ENCODE measurements at regions not wholly inside any gene's neighbourhood (a gene's known extent, or its start where the extent isn't known, plus 50 kb on each side); places are given as distances from the start of the nearest gene placed in this dataset.
"Not testable (repeated sequence)": the region's sequence is repeated elsewhere in the genome, so short reads cannot be mapped to it uniquely, and the experiment has no call there.

DNA sequence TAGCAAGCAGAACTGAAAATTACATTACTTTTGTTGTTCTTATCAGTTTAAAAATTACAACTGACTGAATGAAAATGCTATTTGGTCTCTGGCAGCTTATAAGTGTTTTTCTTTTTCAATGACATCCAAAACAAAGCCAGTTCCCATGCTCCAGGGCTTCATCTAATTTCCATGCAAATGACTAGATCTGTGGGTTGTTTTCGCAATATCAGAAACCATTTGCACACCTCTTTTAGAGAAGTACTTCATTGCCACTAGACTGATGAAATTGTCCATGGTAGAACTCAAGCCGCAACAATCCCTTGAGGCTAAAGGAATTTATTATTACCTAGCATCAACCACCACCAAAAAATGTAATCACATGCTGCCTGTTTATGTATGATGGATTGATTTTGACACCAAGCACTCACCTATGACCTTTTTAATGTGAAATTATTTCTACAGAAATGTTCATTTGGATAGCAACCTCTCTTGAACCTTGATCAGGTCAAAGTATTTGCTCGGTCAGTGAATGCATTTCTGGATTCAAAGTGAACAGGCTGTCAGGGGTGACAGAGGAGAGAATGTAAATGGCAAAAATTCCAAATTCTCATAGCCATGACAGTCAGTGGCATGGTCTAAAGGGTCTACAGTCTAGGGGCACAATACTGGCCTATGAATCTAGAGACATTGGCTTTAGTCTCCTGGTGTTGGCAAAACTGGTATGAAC lies 769.3 kb downstream of the SORCS1 start:
- Histone ChIP-seq H3K4me3 (no peak overlapping the region), H3K27ac (no peak overlapping the region), H4K20me1 (no peaks in the 10 kb centered on the region), H3K4me1 (no peaks in the 10 kb centered on the region), H3K36me3 (no peaks in the 10 kb centered on the region), H3K9me3 (no peaks in the 10 kb centered on the region), H3K27me3 (no peaks in the 10 kb centered on the region), H3K4me2 (no peak overlapping the region), H3K9ac (no peak overlapping the region)
- TF ChIP-seq Cebpa-rat (IDR thresholded peaks at IDR 0.05), result no peak

- no peak for TF ChIP-seq Cebpa-rat (IDR thresholded peaks at IDR 0.05)
- Histone ChIP-seq H3K27ac (no peak overlapping the region), H3K4me1 (no peaks in the 10 kb centered on the region), H3K27me3 (no peaks in the 10 kb centered on the region), H3K4me2 (no peak overlapping the region), H3K36me3 (no peaks in the 10 kb centered on the region), H3K9ac (no peak overlapping the region), H3K4me3 (no peak overlapping the region), H3K9me3 (no peaks in the 10 kb centered on the region), H4K20me1 (no peaks in the 10 kb centered on the region)
Observed at GRCh38 chr10:106392778-106393177, 771.7 kb downstream of the SORCS1 start.

DNA sequence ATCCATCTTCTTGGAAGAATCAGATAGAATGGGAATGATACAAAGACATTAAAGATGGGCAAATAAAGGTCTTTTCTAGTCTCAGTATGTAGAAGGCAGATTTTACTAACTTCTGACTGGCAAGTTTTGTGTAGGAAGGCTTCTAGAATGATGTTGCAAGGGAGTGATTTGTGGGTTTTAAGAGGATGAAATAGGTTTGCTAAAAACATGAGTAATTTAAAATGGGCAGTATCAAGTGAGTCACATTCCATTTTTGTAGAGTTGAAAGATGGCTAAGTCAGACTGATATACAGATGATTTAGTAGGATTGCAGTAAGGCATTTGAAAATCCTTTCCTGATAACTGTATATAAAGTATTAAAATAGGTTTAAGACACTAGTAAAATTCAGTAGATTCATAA lies 777.4 kb downstream of the SORCS1 start:
- no peaks in the 10 kb centered on the region for H4K20me1 ChIP-seq
- no peaks in the 10 kb centered on the region for H3K9me3 ChIP-seq
- H3K9ac ChIP-seq, result no peak overlapping the region
- no peak for TF ChIP-seq Cebpa-rat (IDR thresholded peaks at IDR 0.05)
- H3K4me2 ChIP-seq, result no peak overlapping the region
- no peak overlapping the region for H3K4me3 ChIP-seq
- H3K36me3 ChIP-seq, result no peaks in the 10 kb centered on the region
- no peaks in the 10 kb centered on the region for H3K27me3 ChIP-seq
- peaks cover 33% of the 10 kb centered on the region for H3K4me1 ChIP-seq
- H3K27ac ChIP-seq, result no peak overlapping the region

DNA sequence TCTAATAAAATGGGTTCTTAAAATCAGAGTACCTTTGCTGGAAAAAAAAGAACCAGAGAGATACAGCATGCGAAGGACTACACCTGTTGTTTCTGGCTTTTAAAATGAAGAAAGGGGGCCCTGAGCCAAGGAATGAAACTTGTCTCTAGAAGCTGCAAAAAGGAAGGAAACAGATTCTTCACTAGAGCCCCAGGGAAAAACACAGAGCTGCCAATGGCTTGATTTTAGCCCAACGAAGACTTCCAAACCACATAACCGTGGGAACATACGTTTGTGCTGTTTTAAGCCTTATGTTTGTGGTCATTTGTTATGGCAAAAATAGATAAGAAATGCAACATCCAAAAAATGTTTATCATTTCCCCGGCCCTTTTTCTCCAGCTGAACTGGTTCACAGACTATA lies 780.0 kb downstream of the SORCS1 start:
- Histone ChIP-seq H3K4me3 (peak overlapping the region; percentile 20; the same call in 1 of the 2 replicates), H3K9me3 (no peaks in the 10 kb centered on the region), H3K27ac (peak overlapping the region; percentile 4; the same call in 1 of the 2 replicates), H3K4me1 (peaks cover 33% of the 10 kb centered on the region), H4K20me1 (no peaks in the 10 kb centered on the region), H3K36me3 (no peaks in the 10 kb centered on the region), H3K4me2 (peak overlapping the region; percentile 68), H3K27me3 (no peaks in the 10 kb centered on the region), H3K9ac (no peak overlapping the region)
- TF ChIP-seq Cebpa-rat (IDR thresholded peaks at IDR 0.05), result no peak

- no peak overlapping the region for H3K9ac ChIP-seq
- H3K9me3 ChIP-seq, result peaks cover 12% of the 10 kb centered on the region
- H3K4me1 ChIP-seq, result peaks cover 30% of the 10 kb centered on the region
- no peak overlapping the region for H3K4me2 ChIP-seq
- H3K27me3 ChIP-seq, result no peaks in the 10 kb centered on the region
- no peaks in the 10 kb centered on the region for H4K20me1 ChIP-seq
- no peak for TF ChIP-seq Cebpa-rat (IDR thresholded peaks at IDR 0.05)
- no peaks in the 10 kb centered on the region for H3K36me3 ChIP-seq
- H3K27ac ChIP-seq, result no peak overlapping the region
- H3K4me3 ChIP-seq, result no peak overlapping the region
Observed at GRCh38 chr10:106380706-106381105, 783.8 kb downstream of the SORCS1 start.

- no peak for TF ChIP-seq Cebpa-rat (IDR thresholded peaks at IDR 0.05)
- H3K4me3 ChIP-seq, result no peak overlapping the region
- H3K27ac ChIP-seq, result no peak overlapping the region
- no peak overlapping the region for H3K9ac ChIP-seq
- no peak overlapping the region for H3K4me2 ChIP-seq
- H4K20me1 ChIP-seq, result no peaks in the 10 kb centered on the region
- H3K36me3 ChIP-seq, result no peaks in the 10 kb centered on the region
- peaks cover 12% of the 10 kb centered on the region for H3K9me3 ChIP-seq
- no peaks in the 10 kb centered on the region for H3K27me3 ChIP-seq
- peaks cover 5% of the 10 kb centered on the region for H3K4me1 ChIP-seq
Observed at GRCh38 chr10:106378251-106378650, 786.3 kb downstream of the SORCS1 start.

- Histone ChIP-seq H3K9me3 (no peaks in the 10 kb centered on the region), H3K36me3 (no peaks in the 10 kb centered on the region), H3K4me2 (no peak overlapping the region), H3K9ac (no peak overlapping the region), H3K4me3 (no peak overlapping the region), H3K27me3 (no peaks in the 10 kb centered on the region), H3K27ac (no peak overlapping the region), H3K4me1 (no peaks in the 10 kb centered on the region), H4K20me1 (no peaks in the 10 kb centered on the region)
- no peak for TF ChIP-seq Cebpa-rat (IDR thresholded peaks at IDR 0.05)
Observed at GRCh38 chr10:106370751-106371150, 793.8 kb downstream of the SORCS1 start.

DNA sequence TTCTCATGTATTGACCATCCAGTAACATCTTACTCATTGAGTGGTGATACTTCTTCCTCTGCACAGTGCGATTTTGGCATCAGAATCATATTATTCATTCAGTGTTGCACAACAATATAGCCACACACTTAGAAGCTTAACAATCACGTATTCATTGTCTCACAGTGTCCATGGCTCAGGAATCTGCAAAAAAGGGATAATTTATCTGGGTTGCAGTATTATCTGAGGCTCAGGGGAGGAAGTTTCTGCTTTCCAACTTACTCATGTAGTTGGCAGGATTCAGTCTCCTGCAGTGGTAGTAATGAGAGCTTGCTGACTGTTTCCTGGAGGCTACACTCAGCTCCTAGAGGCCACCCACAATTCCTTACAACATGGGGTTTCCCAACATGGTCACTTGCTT lies 803.6 kb downstream of the SORCS1 start:
- Histone ChIP-seq H3K36me3 (no peaks in the 10 kb centered on the region), H3K27ac (no peak overlapping the region), H3K4me3 (no peak overlapping the region), H3K27me3 (no peaks in the 10 kb centered on the region), H4K20me1 (no peaks in the 10 kb centered on the region), H3K4me2 (no peak overlapping the region), H3K9me3 (no peaks in the 10 kb centered on the region), H3K9ac (no peak overlapping the region), H3K4me1 (no peaks in the 10 kb centered on the region)
- TF ChIP-seq Cebpa-rat (IDR thresholded peaks at IDR 0.05), result no peak

GRCh38 chr10:106355450-106355849 lies 809.1 kb downstream of the SORCS1 start:
- no peak for TF ChIP-seq Cebpa-rat (IDR thresholded peaks at IDR 0.05)
- H3K9ac ChIP-seq, result no peak overlapping the region
- no peaks in the 10 kb centered on the region for H3K27me3 ChIP-seq
- H3K27ac ChIP-seq, result no peak overlapping the region
- H3K4me2 ChIP-seq, result no peak overlapping the region
- H3K4me3 ChIP-seq, result no peak overlapping the region
- no peaks in the 10 kb centered on the region for H3K36me3 ChIP-seq
- H3K4me1 ChIP-seq, result peaks cover 12% of the 10 kb centered on the region
- no peaks in the 10 kb centered on the region for H3K9me3 ChIP-seq
- no peaks in the 10 kb centered on the region for H4K20me1 ChIP-seq

DNA sequence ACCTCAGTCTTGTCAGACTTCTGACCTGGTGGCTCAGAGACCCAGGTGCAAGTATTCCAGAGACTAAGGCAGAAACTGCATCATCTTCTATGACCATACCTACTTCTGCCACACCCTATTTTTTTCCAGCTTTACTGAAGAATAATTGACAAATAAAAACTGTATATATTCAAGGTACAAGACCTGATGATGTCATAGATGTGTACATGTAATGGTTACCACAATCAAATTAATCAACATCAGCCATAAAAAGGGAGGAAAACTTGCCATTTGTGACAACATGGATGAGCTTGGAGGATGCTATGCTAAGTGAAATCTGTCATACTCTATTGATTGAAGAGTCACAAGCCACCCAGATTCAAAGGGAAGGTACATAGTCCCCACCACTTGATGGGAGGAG lies 815.6 kb downstream of the SORCS1 start:
- TF ChIP-seq Cebpa-rat (IDR thresholded peaks at IDR 0.05), result no peak
- no peak overlapping the region for H3K9ac ChIP-seq

DNA sequence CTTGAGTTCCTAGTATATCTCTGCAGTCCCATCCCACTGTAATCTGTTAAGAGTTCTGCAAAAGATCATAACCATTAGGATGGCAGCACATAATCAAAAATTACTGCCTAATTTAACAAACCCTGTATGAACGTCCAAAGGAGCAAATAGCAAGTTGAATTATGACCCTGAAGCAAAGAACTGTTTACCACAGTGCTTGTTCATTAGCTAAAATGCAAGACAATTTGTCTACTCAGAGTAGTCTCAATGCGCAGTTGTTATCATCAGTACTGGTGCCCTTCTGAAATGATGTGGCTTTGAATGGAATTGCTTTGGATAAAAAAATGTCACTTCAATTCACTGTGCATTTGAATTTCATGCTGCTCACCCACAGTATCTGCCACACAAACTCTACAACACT lies 817.0 kb downstream of the SORCS1 start:
- H3K4me3 ChIP-seq, result no peak overlapping the region
- H3K4me1 ChIP-seq, result peaks cover 19% of the 10 kb centered on the region
- H4K20me1 ChIP-seq, result no peaks in the 10 kb centered on the region
- no peaks in the 10 kb centered on the region for H3K36me3 ChIP-seq
- H3K9ac ChIP-seq, result no peak overlapping the region
- H3K9me3 ChIP-seq, result no peaks in the 10 kb centered on the region
- H3K27ac ChIP-seq, result no peak overlapping the region
- no peak for TF ChIP-seq Cebpa-rat (IDR thresholded peaks at IDR 0.05)
- no peak overlapping the region for H3K4me2 ChIP-seq
- no peaks in the 10 kb centered on the region for H3K27me3 ChIP-seq

More for the DNA sequence above, 815.6 kb downstream of the SORCS1 start:
- Histone ChIP-seq H3K4me3 (no peak overlapping the region), H3K36me3 (no peaks in the 10 kb centered on the region), H3K4me1 (peaks cover 19% of the 10 kb centered on the region), H3K27me3 (no peaks in the 10 kb centered on the region), H3K27ac (no peak overlapping the region), H4K20me1 (no peaks in the 10 kb centered on the region), H3K4me2 (no peak overlapping the region), H3K9me3 (no peaks in the 10 kb centered on the region)

DNA sequence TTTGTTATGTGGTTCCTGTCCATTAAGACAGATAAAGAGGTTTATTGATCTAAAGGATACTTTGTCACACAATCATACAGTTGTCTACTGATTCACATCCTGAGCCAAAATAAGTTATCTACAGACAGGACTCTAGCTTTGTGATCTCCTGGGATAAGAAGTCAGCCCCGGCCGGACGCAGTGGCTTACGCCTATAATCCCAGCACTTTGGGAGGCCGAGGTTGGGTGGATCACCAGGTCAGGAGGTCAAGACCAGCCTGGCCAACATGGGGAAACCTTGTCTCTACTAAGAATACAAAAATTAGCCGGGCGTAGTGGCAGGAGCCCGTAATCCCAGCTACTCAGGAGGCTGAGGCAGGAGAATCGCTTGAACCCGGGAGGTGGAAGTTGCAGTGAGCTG lies 821.0 kb downstream of the SORCS1 start:
- H3K36me3 ChIP-seq, H3K9ac ChIP-seq, H3K9me3 ChIP-seq, H3K4me1 ChIP-seq, H3K27ac ChIP-seq, H3K4me3 ChIP-seq, H3K4me2 ChIP-seq, H3K27me3 ChIP-seq, H4K20me1 ChIP-seq: not testable (repeated sequence)

All from BLaER1 (cell line).